Hypothalamus (tissue), 51 donors: ENCODE measurements at regions not wholly inside any gene's neighbourhood (a gene's known extent, or its start where the extent isn't known, plus 50 kb on each side); places are given as distances from the start of the nearest gene placed in this dataset.

Experiments used
- DNase-seq, 51 donors: peaks; one replicate each; lab custom pipeline; 2025; lab: John Stamatoyannopoulos, UW

- no peak for DNase-seq
Observed at GRCh38 chr6:133630651-133631050, 258.3 kb upstream of the TCF21 start.

GRCh38 chr6:133631421-133631820 lies 257.5 kb upstream of the TCF21 start:
- DNase-seq, result no peak

DNA sequence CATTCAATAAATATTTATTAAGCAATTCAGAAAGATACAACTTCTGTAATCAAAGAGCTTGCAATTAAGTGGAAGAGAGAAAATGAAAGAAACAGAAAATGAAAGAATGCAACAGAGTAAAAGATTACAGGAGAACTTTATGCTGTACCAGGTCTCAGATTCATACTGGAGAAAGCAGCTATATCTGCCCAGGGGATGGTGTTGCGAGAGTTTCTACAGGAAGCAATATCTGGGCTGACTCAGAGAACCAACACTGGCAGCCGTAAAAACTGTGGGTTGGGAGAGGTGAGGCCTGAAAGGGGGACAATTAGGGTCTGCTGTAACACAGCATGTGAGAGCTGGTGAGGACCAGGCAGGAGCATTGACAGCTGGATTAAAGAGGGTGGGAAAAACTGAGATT lies 256.7 kb upstream of the TCF21 start:
- DNase-seq, result no peak

DNA sequence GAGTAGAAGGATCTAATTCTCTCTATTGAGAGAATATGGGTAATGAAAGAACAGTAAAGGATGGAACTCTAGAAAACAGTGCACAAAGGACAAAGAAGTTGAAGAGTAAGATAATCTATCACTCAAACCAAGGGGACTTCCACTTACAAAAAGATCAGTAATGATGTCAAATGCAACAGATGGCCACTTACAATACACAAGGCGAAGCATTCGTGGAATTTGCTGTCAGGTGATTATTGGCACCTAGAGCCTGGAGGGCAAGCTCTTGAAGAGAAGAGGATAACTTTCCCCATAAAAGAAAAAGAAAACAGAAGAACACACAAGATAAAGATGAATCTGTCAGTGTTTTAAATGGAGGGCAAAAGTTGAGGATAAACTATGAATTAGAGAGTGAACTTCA lies 256.0 kb upstream of the TCF21 start:
- no peak for DNase-seq

GRCh38 chr6:133634474-133634873 lies 254.4 kb upstream of the TCF21 start:
- DNase-seq, result no peak

- no peak for DNase-seq
Observed at GRCh38 chr6:133635447-133635846, 253.5 kb upstream of the TCF21 start.

- DNase-seq, result no peak
Observed at GRCh38 chr6:133637436-133637835, 251.5 kb upstream of the TCF21 start.

DNA sequence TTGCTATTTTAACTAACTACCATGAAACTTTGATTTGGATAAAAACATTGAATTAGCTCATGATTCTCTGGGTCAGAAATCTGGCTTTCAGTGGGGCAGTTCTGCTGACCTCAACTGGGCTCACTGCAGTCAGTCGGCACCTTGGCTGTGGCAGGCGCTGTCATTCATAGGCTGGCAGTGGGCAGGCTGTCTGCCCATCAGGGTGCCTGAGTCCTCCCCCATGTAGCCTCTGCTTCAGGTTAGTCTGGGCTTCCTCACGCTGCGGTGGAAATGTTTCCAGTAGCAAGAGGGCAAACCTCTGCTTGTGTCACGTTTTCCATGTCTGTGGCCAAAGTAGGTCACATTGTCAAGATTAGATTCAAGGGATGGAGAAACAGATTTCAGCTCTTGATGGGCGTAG lies 251.0 kb upstream of the TCF21 start:
- no peak for DNase-seq

GRCh38 chr6:133641104-133641503 lies 247.8 kb upstream of the TCF21 start:
- DNase-seq, result no peak

DNA sequence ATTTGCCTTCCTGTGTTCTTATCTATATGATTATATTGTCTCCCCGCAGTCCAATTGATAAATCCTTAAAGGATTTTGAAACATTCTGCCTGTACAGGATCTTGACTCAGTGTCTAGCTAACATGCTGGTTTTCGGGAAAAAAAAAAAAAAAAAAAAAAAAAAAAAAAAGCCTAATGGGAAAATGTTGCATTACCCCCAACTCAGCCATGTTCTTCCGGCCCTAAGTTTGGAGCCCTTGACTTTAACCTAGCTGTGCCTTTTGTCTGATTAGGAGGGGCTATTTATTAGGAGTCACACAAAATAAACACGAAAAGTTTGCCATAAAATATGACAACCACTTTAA lies 244.4 kb upstream of the TCF21 start:
- DNase-seq, result no peak

GRCh38 chr6:133644892-133645619 lies 243.9 kb upstream of the TCF21 start:
- DNase-seq, result no peak

- no peak for DNase-seq
Observed at GRCh38 chr6:133645966-133646740, 242.8 kb upstream of the TCF21 start.

DNA sequence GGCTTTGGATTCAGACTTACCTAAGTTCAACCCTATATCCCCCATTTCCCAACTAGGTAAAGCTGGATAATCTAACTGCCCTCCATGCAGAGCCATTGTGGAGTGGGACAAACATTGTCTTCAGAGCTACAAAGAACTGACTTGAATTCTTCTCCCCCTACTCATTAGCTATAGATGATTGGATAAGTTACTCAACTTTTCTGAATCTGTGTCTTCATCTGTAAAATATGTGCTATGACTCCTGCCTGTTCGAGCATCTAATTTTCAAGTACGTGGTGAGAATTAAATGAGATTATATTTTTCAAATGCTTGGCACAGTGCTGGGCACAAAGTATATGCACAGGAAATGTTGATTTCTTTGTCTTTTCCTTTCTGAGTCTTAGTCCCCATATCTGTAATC lies 240.3 kb upstream of the TCF21 start:
- no peak for DNase-seq

DNA sequence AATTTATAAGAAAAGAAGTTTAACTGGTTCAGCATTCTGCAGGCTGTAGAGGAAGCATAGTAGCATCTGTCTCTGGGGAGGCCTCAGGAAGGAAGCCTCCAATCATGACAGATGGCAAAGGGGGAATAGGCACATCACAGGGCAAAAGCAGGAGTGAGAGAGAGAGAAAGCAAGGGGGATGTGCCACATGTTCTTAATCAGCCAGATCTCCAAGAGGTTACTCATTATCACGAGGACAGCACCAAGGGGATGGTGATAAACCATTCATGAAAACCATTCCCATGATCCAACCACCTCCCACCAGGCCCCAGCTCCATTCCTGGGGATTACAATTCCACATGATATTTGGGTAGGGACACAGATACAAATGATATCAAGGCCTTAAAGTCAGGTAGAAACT lies 217.5 kb upstream of the TCF21 start:
- no peak for DNase-seq

DNA sequence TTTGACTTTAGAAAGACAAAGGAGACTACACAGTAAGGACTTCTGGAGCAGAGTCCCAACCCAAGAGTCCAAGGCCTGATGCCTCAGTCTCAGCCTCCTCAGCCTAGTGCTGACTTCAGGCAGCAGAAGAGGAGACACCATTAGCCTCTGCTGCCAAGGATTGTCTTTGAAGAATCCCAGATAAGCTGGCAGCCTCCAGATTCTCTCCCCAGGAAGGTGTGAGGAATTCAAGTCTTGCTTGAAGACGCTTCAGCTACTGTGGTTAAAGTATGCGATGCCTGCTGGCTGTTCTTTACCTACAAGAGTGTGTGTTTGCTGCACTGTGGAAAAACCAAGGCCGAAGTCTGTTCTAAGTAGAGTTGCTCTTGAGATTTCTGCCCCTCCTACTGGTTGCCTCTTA lies 215.9 kb upstream of the TCF21 start:
- DNase-seq, result no peak

- no peak for DNase-seq
Observed at GRCh38 chr6:133674661-133675060, 214.3 kb upstream of the TCF21 start.

DNA sequence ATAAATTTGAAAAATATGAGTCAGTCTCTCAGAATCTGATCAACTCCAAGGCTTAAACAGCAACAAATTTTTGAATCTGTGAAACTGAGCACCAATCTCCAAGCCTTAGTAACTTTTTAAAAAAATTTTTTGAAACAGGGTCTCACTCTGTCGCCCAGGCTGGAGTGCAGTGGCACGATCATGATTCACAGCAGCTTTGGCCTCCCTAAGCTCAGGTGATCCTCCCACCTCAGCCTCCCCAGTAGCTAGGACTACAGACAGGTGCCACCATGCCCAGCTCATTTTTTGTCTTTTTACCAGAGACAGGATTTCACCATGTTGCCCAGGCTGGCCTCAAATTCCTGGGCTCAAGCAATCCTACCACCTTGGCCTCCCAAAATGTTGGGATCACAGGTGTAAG lies 207.9 kb upstream of the TCF21 start:
- DNase-seq, result no peak

- DNase-seq, result no peak
Observed at GRCh38 chr6:133681891-133682290, 207.0 kb upstream of the TCF21 start.

- DNase-seq, result no peak
Observed at GRCh38 chr6:133682506-133683307, 206.2 kb upstream of the TCF21 start.

- DNase-seq, result no peak
Observed at GRCh38 chr6:133683308-133683580, 205.7 kb upstream of the TCF21 start.

- DNase-seq, result no peak
Observed at GRCh38 chr6:133683606-133684005, 205.3 kb upstream of the TCF21 start.
